Cardiac muscle cell (in vitro differentiated cells and primary cell): ENCODE measurements at regions not wholly inside any gene's neighbourhood (a gene's known extent, or its start where the extent isn't known, plus 50 kb on each side); places are given as distances from the start of the nearest gene placed in this dataset.

Experiments
- DNase-seq, 2 donors: peaks; one replicate each; pipeline versions ENCODE4 v3.0.0 to v3.0.0-alpha.2; 2010 to 2017; ENCODE audit warnings: low read depth in 1 of 2, low spot score in 1 of 2
- H3K27ac ChIP-seq: fragments of 200-600 bp; sonication (generic); 2 replicates; pipeline ENCODE4 v1.5.1; 2016
- H3K27me3 ChIP-seq: fragments of 200-600 bp; sonication (generic); 2 replicates; pipeline ENCODE4 v1.6.0; 2016; ENCODE audit warnings: control low read depth
- H3K36me3 ChIP-seq: fragments of 200-600 bp; sonication (generic); 2 replicates; pipeline ENCODE4 v1.5.1; 2016; ENCODE audit warnings: control low read depth
- H3K4me1 ChIP-seq: fragments of 200-600 bp; sonication (generic); 2 replicates; pipeline ENCODE4 v1.8.1; 2017; ENCODE audit warnings: low read depth, mild to moderate bottlenecking, mixed run types
- H3K4me3 ChIP-seq: fragments of 200-600 bp; sonication (generic); 2 replicates; pipeline ENCODE4 v1.5.1; 2016; ENCODE audit warnings: mild to moderate bottlenecking
- H3K9me3 ChIP-seq: fragments of 200-600 bp; sonication (generic); 2 replicates; pipeline ENCODE4 v1.5.1; 2017; ENCODE audit warnings: low read depth, mild to moderate bottlenecking, control low read depth
- TF ChIP-seq, protein P1 (sequence below): IDR thresholded peaks from 2 replicates; pipeline ENCODE4 v1.5.1; 2012; ENCODE audit warnings: low read depth, mild to moderate bottlenecking, low read length

DNA sequence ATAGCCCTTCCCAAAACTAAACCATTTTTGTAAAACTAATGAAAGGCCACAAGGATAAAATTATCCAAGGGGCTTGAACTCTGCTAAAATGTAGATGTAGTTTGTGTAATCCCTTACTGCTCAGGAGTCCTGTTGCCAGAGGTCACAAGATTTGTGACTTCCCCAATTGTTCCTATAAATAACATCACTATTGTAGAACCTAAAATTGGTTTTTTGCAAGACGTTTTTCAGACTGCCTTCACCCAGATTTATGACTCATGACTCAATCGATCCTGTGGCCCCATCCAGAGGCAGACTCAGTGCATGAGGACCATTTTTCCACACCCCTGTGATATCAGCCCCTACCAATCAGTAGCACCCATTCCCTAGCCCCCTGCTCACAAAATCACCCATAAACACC, 61.5 kb upstream of the RASSF8 start:
- H3K27ac ChIP-seq = no peak overlapping the region
- H3K4me1 ChIP-seq = no peaks in the 10 kb centered on the region
- no peak overlapping the region for H3K4me3 ChIP-seq
- no peaks in the 10 kb centered on the region for H3K9me3 ChIP-seq
- TF ChIP-seq, protein P1, sequence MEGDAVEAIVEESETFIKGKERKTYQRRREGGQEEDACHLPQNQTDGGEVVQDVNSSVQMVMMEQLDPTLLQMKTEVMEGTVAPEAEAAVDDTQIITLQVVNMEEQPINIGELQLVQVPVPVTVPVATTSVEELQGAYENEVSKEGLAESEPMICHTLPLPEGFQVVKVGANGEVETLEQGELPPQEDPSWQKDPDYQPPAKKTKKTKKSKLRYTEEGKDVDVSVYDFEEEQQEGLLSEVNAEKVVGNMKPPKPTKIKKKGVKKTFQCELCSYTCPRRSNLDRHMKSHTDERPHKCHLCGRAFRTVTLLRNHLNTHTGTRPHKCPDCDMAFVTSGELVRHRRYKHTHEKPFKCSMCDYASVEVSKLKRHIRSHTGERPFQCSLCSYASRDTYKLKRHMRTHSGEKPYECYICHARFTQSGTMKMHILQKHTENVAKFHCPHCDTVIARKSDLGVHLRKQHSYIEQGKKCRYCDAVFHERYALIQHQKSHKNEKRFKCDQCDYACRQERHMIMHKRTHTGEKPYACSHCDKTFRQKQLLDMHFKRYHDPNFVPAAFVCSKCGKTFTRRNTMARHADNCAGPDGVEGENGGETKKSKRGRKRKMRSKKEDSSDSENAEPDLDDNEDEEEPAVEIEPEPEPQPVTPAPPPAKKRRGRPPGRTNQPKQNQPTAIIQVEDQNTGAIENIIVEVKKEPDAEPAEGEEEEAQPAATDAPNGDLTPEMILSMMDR = no peak
- no peak for DNase-seq
- no peaks in the 10 kb centered on the region for H3K27me3 ChIP-seq
- no peaks in the 10 kb centered on the region for H3K36me3 ChIP-seq

DNA sequence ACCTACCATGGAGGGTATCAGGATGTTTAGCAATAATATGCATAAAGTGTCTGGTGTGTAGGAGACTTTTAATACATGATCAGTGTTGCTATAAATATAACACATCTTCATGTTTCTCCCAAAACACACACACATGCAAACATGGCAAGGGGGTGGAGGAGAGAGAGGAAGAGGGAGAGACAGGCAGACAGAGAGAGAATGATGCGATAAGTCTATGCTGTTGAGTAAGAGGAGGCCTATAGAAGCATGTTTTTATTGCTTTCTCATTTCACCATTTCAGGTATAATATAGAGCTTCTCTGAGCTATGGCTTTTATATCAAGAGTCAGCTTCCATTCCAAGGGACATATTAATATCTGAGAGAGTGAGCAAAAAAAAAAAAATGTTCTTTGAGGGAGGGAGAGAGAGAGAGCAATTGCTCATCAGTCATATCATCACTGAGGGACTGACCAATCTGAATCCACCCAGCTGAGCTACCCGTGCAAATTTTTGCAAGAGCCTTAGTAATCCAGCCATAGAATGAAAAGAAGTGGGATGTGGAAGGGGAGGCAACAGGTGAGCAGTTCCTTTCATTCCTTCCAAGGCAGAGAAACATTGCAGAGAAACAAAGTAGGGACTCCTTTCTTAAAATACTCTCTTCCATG, 54.8 kb upstream of the RASSF8 start:
- H3K4me1 ChIP-seq = no peaks in the 10 kb centered on the region
- DNase-seq = peak in 1 of 2 donors; percentile 3
- no peaks in the 10 kb centered on the region for H3K27me3 ChIP-seq
- no peak overlapping the region for H3K4me3 ChIP-seq
- H3K9me3 ChIP-seq = no peaks in the 10 kb centered on the region
- H3K27ac ChIP-seq = no peak overlapping the region
- TF ChIP-seq, protein P1 = no peak
- no peaks in the 10 kb centered on the region for H3K36me3 ChIP-seq

DNA sequence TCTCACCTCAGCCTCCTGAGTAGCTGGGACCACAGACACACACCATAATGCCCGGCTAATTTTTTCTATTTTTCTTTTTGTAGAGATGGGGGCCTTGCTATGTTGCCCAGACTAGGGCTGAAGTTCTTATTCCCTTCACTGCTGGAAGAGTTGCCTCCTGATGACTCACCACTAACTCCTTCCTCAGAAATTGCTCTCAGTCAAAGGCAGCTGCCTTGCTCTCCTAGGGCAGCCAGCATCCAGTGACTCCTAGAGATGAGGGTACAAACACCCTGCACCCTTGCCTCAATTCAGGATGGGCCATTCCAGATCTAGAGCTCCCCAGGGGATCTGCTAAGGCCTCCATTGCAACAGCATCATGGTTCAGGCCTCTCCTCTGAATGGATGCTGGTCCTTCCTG, 54.0 kb upstream of the RASSF8 start:
- Histone ChIP-seq H3K27me3 (no peaks in the 10 kb centered on the region), H3K27ac (no peak overlapping the region), H3K4me1 (no peaks in the 10 kb centered on the region), H3K9me3 (no peaks in the 10 kb centered on the region), H3K36me3 (no peaks in the 10 kb centered on the region), H3K4me3 (no peak overlapping the region)
- TF ChIP-seq, protein P1 = no peak
- DNase-seq = peak in 1 of 2 donors; percentile 27

DNA sequence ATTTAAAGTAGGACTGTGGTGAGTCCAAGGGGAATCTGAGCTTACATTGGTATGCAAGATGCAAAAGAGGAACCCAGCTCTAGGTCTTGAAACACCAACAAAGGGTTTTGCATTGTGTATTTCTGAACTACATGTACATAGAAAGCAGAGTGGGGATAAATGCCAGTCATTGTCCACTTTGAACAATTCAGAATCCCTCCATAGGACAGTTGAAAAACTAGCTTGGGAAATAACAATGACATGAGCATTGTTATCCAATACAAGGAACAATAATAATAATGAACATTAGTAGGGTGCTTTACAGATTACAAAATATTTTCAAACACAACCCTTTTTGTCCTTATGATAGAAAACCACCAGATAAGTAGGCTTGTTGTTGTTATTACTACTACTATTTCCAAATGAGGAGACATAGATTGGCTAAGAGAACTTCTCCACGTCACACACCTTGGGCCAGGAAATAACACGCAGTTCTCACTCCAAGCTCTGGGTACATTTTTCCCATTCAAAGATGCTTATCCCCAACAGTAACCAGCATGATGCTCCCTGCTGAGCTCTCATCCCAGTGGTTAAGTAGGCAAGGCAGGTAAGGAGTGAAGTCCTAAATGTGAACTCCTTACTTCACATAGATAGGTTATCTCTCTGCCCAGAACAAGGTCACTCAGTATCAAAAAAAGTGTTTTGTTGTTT, 51.7 kb upstream of the RASSF8 start:
- TF ChIP-seq, protein P1 = no peak
- H3K9me3 ChIP-seq = no peaks in the 10 kb centered on the region
- no peak overlapping the region for H3K27ac ChIP-seq
- no peak for DNase-seq
- H3K4me3 ChIP-seq = no peak overlapping the region
- H3K36me3 ChIP-seq = no peaks in the 10 kb centered on the region
- H3K27me3 ChIP-seq = no peaks in the 10 kb centered on the region
- no peaks in the 10 kb centered on the region for H3K4me1 ChIP-seq
